DMS153 (cell line): ENCODE measurements at regions not wholly inside any gene's neighbourhood (a gene's known extent, or its start where the extent isn't known, plus 50 kb on each side); places are given as distances from the start of the nearest gene placed in this dataset.
"Not testable (repeated sequence)": the region's sequence is repeated elsewhere in the genome, so short reads cannot be mapped to it uniquely, and the experiment has no call there.

Experiments
- DNase-seq: peaks from one replicate; lab custom pipeline; 2025; lab: John Stamatoyannopoulos, UW

DNA sequence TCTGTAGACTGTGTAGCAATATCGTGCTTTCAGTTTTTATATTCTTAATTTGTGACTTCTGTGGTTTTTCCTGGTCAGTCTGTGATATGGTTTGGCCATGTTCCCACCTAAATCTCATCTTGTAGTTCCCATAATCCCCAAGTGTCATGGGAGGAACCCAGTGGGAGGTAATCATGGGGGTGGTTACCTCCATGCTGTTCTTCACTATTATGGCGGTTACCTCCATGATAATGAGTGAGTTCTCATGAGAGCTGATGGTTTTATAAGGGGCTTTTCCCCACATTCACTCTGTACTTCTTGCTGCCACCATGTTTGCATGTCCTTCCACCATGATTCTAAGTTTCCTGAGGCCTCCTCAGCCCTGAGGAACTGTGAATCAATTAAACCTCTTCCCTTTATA lies 169.8 kb downstream of the LEPR start:
- DNase-seq, result no peak

GRCh38 chr1:65593516-65593915 lies 173.0 kb downstream of the LEPR start:
- DNase-seq, result no peak

DNA sequence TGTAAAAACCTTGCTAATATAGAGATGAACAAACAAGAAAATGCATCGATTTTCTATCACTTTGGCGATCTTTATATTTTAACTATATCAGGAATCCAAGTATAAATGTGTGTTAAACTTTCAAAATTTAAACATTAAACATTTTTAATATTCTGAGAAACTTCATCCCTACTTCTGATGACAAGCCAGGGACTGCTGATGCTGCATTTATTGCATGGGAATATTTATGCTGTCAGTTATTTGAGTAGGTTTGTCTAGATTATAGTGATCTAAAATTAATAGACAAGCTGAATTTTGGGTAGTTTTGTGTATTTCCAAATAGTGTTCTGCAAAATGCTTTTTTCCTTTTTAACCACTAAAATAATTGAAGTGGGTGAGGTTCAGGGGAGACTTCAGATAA lies 175.3 kb downstream of the LEPR start:
- DNase-seq, result no peak

DNA sequence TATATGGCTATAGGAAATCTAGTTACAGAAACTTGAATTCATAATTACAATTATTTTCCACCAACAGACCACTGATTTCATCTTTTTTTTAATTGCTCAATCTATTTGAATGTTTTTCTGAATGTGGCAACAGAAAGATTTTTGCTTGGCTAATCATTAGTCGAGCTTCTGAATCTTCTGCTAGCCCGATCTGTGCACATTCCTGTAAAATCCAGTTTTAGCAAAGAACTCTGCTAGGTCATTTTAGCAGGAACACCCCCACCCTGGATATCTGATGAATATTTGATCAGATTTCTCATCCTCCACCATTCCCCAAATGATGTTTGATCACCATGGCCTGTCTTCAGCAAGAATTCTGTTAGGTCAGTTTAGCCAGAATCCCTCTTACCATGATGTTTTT lies 176.3 kb downstream of the LEPR start:
- no peak for DNase-seq

DNA sequence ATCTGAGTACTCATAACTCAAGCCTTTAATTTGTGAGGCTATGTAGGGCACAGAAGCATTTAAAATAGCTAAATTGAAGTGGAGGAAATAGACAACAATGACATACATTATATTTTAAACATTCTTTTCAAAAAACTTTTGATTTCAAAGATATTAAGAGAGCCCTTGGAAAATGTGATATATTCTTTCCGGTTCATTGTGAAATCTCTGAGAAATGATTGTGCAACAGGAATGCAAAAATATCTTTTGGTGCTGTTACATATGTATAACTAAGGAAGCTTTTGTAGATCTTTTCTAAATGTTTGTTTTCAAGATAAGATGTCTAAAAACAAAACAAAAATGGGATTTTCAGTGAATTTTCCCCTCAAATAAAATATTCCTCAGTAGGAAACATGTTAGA lies 185.2 kb downstream of the LEPR start:
- no peak for DNase-seq

- DNase-seq, result no peak
Observed at GRCh38 chr1:65606426-65606825, 186.0 kb downstream of the LEPR start.

GRCh38 chr1:65613884-65614283 lies 178.8 kb upstream of the PDE4B start:
- DNase-seq, result no peak

DNA sequence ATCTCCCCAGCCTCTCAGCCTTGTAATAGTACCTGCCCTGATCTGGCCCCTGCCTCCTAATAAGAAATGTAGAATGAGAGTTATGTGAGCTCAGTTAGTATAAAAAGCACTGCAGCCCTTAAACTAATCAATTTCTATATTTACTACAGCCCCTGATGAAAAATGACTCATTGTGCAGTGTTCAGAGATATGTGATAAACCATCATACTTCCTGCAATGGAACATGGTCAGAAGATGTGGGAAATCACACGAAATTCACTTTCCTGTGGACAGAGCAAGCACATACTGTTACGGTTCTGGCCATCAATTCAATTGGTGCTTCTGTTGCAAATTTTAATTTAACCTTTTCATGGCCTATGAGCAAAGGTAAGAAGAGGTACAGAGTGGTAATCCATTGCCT lies 176.8 kb upstream of the PDE4B start:
- DNase-seq, result no peak

DNA sequence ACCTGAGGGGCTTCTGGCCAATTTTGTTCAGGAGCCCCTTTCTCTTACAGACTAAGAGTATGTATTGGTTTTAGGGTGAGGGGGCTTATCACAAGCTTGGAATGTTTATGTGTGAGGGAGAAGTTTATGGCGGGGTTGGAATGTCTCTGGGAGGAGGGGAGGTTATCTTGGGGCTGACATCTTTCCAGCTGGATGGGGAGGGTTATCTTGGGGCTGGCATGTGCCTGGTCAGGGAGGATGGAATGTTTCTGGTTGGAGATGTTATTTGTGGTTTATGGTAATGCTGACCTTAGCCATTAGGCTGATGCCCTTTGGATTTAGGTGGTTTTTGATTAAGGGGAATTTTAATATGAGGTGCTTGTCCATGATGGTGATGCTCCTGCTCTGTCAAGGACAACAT lies 171.0 kb upstream of the PDE4B start:
- DNase-seq, result not testable (repeated sequence)

- no peak for DNase-seq
Observed at GRCh38 chr1:65623895-65624294, 168.8 kb upstream of the PDE4B start.

- no peak for DNase-seq
Observed at GRCh38 chr1:65625528-65625927, 167.2 kb upstream of the PDE4B start.

- DNase-seq, result no peak
Observed at GRCh38 chr1:65626003-65626402, 166.7 kb upstream of the PDE4B start.

DNA sequence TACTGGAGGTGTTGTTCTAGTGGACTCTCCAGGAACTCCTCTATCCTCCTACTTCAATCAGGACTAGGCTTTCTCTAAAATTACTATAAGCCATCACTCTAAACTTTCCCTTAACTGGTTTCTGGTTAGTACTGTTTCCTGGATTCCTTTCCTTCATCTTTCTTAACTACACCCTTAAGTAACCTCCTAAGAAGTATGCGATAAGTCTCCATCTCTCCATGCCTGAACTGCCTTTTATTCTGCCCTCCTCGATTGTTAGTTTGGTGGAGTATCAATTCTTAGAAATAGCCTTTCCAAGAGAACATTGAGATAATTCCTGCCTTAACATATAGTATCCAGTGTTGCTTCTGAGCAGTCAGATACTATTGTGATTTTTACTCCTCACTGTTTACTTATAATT lies 162.9 kb upstream of the PDE4B start:
- no peak for DNase-seq

- DNase-seq, result no peak
Observed at GRCh38 chr1:65630855-65631254, 161.8 kb upstream of the PDE4B start.

- DNase-seq, result no peak
Observed at GRCh38 chr1:65632235-65632634, 160.5 kb upstream of the PDE4B start.

DNA sequence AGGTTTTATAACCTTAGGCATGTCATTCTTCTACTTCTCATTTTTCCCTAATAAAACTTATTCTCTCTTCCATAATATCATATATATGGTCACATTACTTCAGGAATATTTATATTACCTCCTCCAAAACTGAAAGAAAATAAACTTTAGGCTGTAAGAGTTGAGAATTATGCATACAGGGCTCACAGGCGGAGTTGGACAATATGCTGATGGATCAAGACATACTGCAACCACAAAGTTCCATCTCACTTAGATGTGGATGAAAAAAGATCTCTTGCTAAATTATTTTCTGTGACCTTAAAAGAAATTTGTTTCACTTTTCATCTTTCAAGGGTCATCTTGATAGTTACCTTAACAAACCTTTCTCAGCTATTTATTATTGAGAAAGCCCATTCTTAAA lies 152.6 kb upstream of the PDE4B start:
- DNase-seq, result no peak

- not testable (repeated sequence) for DNase-seq
Observed at GRCh38 chr1:65649185-65649584, 143.5 kb upstream of the PDE4B start.

GRCh38 chr1:65650682-65651081 lies 142.0 kb upstream of the PDE4B start:
- DNase-seq, result no peak

- not testable (repeated sequence) for DNase-seq
Observed at GRCh38 chr1:65654526-65654925, 138.2 kb upstream of the PDE4B start.

DNA sequence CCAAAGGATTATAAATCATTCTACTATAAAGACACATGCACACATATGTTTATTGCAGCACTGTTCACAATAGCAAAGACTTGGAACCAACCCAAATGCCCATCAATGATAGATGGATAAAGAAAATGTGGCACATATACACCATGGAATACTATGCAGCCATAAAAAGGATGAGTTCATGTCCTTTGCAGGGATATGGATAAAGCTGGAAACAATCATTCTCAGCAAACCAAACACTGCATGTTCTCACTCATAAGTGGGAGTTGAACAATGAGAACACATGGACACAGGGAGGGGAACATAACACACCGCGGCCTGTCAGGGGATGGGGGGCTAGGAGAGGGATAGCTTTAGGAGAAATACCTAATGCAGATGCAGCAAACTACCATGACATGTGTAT lies 135.1 kb upstream of the PDE4B start:
- DNase-seq, result not testable (repeated sequence)

- DNase-seq, result no peak
Observed at GRCh38 chr1:65658122-65658521, 134.6 kb upstream of the PDE4B start.

- DNase-seq, result no peak
Observed at GRCh38 chr1:65668368-65668767, 124.3 kb upstream of the PDE4B start.

DNA sequence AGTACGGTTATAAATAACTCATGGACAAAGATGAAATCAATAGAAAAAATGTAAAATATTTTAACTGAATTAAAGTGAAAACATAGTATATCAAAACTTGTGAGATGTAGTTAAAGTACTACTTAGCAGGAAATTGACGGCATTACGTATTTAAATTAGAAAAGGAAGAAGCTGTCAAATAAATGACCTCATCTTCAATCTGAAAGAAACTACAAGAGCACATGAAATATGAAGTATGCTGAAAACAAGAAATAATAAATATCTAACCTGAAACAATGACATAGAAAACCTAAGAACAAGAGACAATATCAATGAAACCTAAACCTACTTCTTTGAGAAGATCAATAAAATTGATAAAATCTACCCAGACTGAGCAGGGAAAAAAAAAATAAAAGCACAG lies 122.2 kb upstream of the PDE4B start:
- DNase-seq, result no peak

- no peak for DNase-seq
Observed at GRCh38 chr1:65674522-65674921, 118.2 kb upstream of the PDE4B start.

- no peak for DNase-seq
Observed at GRCh38 chr1:65679773-65680172, 112.9 kb upstream of the PDE4B start.
